ENCODE measurements at regions not wholly inside any gene's neighbourhood (a gene's known extent, or its start where the extent isn't known, plus 50 kb on each side); places are given as distances from the start of the nearest gene placed in this dataset.

GRCh38 chr4:151569650-151570049 lies 160.7 kb downstream of the FHIP1A start:
- Histone ChIP-seq H2AFZ (ENCODE audit: low read length) (no peak overlapping the region), H3K27me3 (replicated peaks; ENCODE audit: insufficient read depth, low read length) (no peaks in the 10 kb centered on the region), H3K4me3 (ENCODE audit: low read length) (no peak overlapping the region), H3K9me3 (replicated peaks; ENCODE audit: insufficient read depth, low read length) (no peaks in the 10 kb centered on the region), H3K27ac (ENCODE audit: low read length) (no peak overlapping the region), H3F3A (ENCODE audit: insufficient read depth, low read length) (no peaks in the 10 kb centered on the region), H3K36me3 (replicated peaks; ENCODE audit: insufficient read depth, low read length) (no peaks in the 10 kb centered on the region), H4K20me1 (ENCODE audit: insufficient read depth, low read length) (no peaks in the 10 kb centered on the region), H3K9me2 (replicated peaks; ENCODE audit: insufficient read depth, low read length) (no peaks in the 10 kb centered on the region), H3K9ac (ENCODE audit: low read length) (no peak overlapping the region), H3K4me2 (ENCODE audit: low read depth, low read length) (no peak overlapping the region), H3K4me1 (ENCODE audit: low read length) (no peaks in the 10 kb centered on the region), H3K79me2 (ENCODE audit: low read length) (no peaks in the 10 kb centered on the region)
- TF ChIP-seq CTCF (IDR thresholded peaks at IDR 0.05; ENCODE audit: low read length) (no peak), EZH2 (optimal IDR thresholded peaks at IDR 0.05; ENCODE audit: low read depth, low read length) (no peak), EZH2phosphoT487 (IDR thresholded peaks at IDR 0.05; ENCODE audit: low read length) (no peak)
- DNase-seq: no peak

GRCh38 chr4:151573474-151573873 lies 164.5 kb downstream of the FHIP1A start:
- Histone ChIP-seq H3K27me3 (replicated peaks; ENCODE audit: insufficient read depth, low read length) (no peaks in the 10 kb centered on the region), H3K4me2 (ENCODE audit: low read depth, low read length) (no peak overlapping the region), H4K20me1 (ENCODE audit: insufficient read depth, low read length) (no peaks in the 10 kb centered on the region), H3K4me1 (ENCODE audit: low read length) (no peaks in the 10 kb centered on the region), H3K9ac (ENCODE audit: low read length) (no peak overlapping the region), H2AFZ (ENCODE audit: low read length) (no peak overlapping the region), H3K9me2 (replicated peaks; ENCODE audit: insufficient read depth, low read length) (no peaks in the 10 kb centered on the region), H3K9me3 (replicated peaks; ENCODE audit: insufficient read depth, low read length) (no peaks in the 10 kb centered on the region), H3K27ac (ENCODE audit: low read length) (no peak overlapping the region), H3F3A (ENCODE audit: insufficient read depth, low read length) (no peaks in the 10 kb centered on the region), H3K79me2 (ENCODE audit: low read length) (no peaks in the 10 kb centered on the region), H3K36me3 (replicated peaks; ENCODE audit: insufficient read depth, low read length) (no peaks in the 10 kb centered on the region), H3K4me3 (ENCODE audit: low read length) (no peak overlapping the region)
- no peak for DNase-seq
- no peak for TF ChIP-seq EZH2phosphoT487 (IDR thresholded peaks at IDR 0.05; ENCODE audit: low read length)

- Histone ChIP-seq H3K9me3 (replicated peaks; ENCODE audit: insufficient read depth, low read length) (no peaks in the 10 kb centered on the region), H3K36me3 (replicated peaks; ENCODE audit: insufficient read depth, low read length) (no peaks in the 10 kb centered on the region), H3F3A (ENCODE audit: insufficient read depth, low read length) (no peaks in the 10 kb centered on the region), H3K27me3 (replicated peaks; ENCODE audit: insufficient read depth, low read length) (no peaks in the 10 kb centered on the region), H4K20me1 (ENCODE audit: insufficient read depth, low read length) (no peaks in the 10 kb centered on the region), H3K79me2 (ENCODE audit: low read length) (no peaks in the 10 kb centered on the region), H3K4me3 (ENCODE audit: low read length) (no peak overlapping the region), H3K9me2 (replicated peaks; ENCODE audit: insufficient read depth, low read length) (no peaks in the 10 kb centered on the region), H2AFZ (ENCODE audit: low read length) (no peak overlapping the region), H3K27ac (ENCODE audit: low read length) (no peak overlapping the region), H3K4me1 (ENCODE audit: low read length) (no peaks in the 10 kb centered on the region), H3K4me2 (ENCODE audit: low read depth, low read length) (no peak overlapping the region), H3K9ac (ENCODE audit: low read length) (no peak overlapping the region)
- DNase-seq: no peak
- TF ChIP-seq CTCF (IDR thresholded peaks at IDR 0.05; ENCODE audit: low read length) (no peak), EZH2phosphoT487 (IDR thresholded peaks at IDR 0.05; ENCODE audit: low read length) (no peak), EZH2 (optimal IDR thresholded peaks at IDR 0.05; ENCODE audit: low read depth, low read length) (no peak)
These were observed 165.0 kb downstream of the FHIP1A start for GRCh38 chr4:151573945-151574344.

GRCh38 chr4:151574968-151575367 lies 166.0 kb downstream of the FHIP1A start:
- Histone ChIP-seq H3F3A (ENCODE audit: insufficient read depth, low read length) (no peaks in the 10 kb centered on the region), H3K4me1 (ENCODE audit: low read length) (no peaks in the 10 kb centered on the region), H3K4me3 (ENCODE audit: low read length) (no peak overlapping the region), H3K36me3 (replicated peaks; ENCODE audit: insufficient read depth, low read length) (no peaks in the 10 kb centered on the region), H4K20me1 (ENCODE audit: insufficient read depth, low read length) (no peaks in the 10 kb centered on the region), H3K4me2 (ENCODE audit: low read depth, low read length) (no peak overlapping the region), H3K27me3 (replicated peaks; ENCODE audit: insufficient read depth, low read length) (no peaks in the 10 kb centered on the region), H3K9me2 (replicated peaks; ENCODE audit: insufficient read depth, low read length) (no peaks in the 10 kb centered on the region), H3K9ac (ENCODE audit: low read length) (no peak overlapping the region), H2AFZ (ENCODE audit: low read length) (no peak overlapping the region), H3K79me2 (ENCODE audit: low read length) (no peaks in the 10 kb centered on the region), H3K27ac (ENCODE audit: low read length) (no peak overlapping the region), H3K9me3 (replicated peaks; ENCODE audit: insufficient read depth, low read length) (no peaks in the 10 kb centered on the region)
- no peak for TF ChIP-seq CTCF (IDR thresholded peaks at IDR 0.05; ENCODE audit: low read length)
- no peak for TF ChIP-seq EZH2phosphoT487 (IDR thresholded peaks at IDR 0.05; ENCODE audit: low read length)
- no peak for TF ChIP-seq EZH2 (optimal IDR thresholded peaks at IDR 0.05; ENCODE audit: low read depth, low read length)
- DNase-seq: no peak

Measured in MM.1S (cell line).